ENCODE measurements at regions not wholly inside any gene's neighbourhood (a gene's known extent, or its start where the extent isn't known, plus 50 kb on each side); places are given as distances from the start of the nearest gene placed in this dataset.

GRCh38 chr6:156408655-156409054 lies 368.5 kb upstream of the ARID1B start:
- FAIRE-seq (no peak), DNase-seq (ENCODE audit: low read depth in 1 of 2, low spot score in 1 of 2) (no peak), ATAC-seq (no peak)
- Histone ChIP-seq H3K27ac (no peak overlapping the region), H3K4me1 (no peaks in the 10 kb centered on the region), H3K4me2 (no peak overlapping the region), H3K9me3 (no peaks in the 10 kb centered on the region), H3K4me3 (no peak overlapping the region)
- TF ChIP-seq MAZ (IDR thresholded peaks at IDR 0.05; ENCODE audit: borderline replicate concordance, low read depth, low read length) (no peak), POLR2AphosphoS2 (conservative IDR thresholded peaks at IDR 0.05; ENCODE audit: low read length) (no peak), RFX5 (IDR thresholded peaks at IDR 0.05) (no peak), HEYL (CRISPR knock-in tag; IDR thresholded peaks at IDR 0.05) (no peak), CBX2 (IDR thresholded peaks at IDR 0.05; ENCODE audit: borderline replicate concordance, low read depth) (no peak), ZC3H11A (IDR thresholded peaks at IDR 0.05) (no peak), RNF2 (IDR thresholded peaks at IDR 0.05; ENCODE audit: borderline replicate concordance, low read depth) (no peak), CBX8 (IDR thresholded peaks at IDR 0.05) (no peak)
- WGBS (ENCODE audit: missing lambda C conversion rate), result 65% methylated on average over 3 of the region's 3 CpGs
- ChIA-PET POLR2A (no interaction called here), CTCF (no interaction called here)

GRCh38 chr6:156407334-156407733 lies 369.8 kb upstream of the ARID1B start:
- Histone ChIP-seq H3K4me1 (no peaks in the 10 kb centered on the region), H3K27ac (no peak overlapping the region), H3K9me3 (no peaks in the 10 kb centered on the region), H3K4me3 (no peak overlapping the region), H3K4me2 (no peak overlapping the region)
- ATAC-seq (no peak), DNase-seq (ENCODE audit: low read depth in 1 of 2, low spot score in 1 of 2) (no peak), FAIRE-seq (no peak)
- POLR2A ChIA-PET, result no interaction called here
- CTCF ChIA-PET, result no interaction called here
- WGBS (ENCODE audit: missing lambda C conversion rate), result 27% methylated on average over 3 of the region's 3 CpGs
- no peak for TF ChIP-seq POLR2A (IDR thresholded peaks at IDR 0.05; ENCODE audit: low read length)
- no peak for TF ChIP-seq EP300 (IDR thresholded peaks at IDR 0.05)
- no peak for TF ChIP-seq HOXB13 (CRISPR knock-in tag; IDR thresholded peaks at IDR 0.05; ENCODE audit: low read depth)
- TF ChIP-seq ZFP36 (IDR thresholded peaks at IDR 0.05; ENCODE audit: borderline replicate concordance, partially characterized antibody), result no peak
- TF ChIP-seq FOXS1 (CRISPR knock-in tag; IDR thresholded peaks at IDR 0.05), result no peak

GRCh38 chr6:156406688-156407087 lies 370.5 kb upstream of the ARID1B start:
- Histone ChIP-seq H3K4me3 (no peak overlapping the region), H3K27ac (no peak overlapping the region), H3K9me3 (no peaks in the 10 kb centered on the region), H3K4me2 (no peak overlapping the region), H3K4me1 (no peaks in the 10 kb centered on the region)
- WGBS (ENCODE audit: missing lambda C conversion rate), result 59% methylated on average over 2 of the region's 2 CpGs
- TF ChIP-seq EHMT2 (IDR thresholded peaks at IDR 0.05; ENCODE audit: low read depth), result no peak
- TF ChIP-seq REST (IDR thresholded peaks at IDR 0.05), result no peak
- TF ChIP-seq CEBPB (IDR thresholded peaks at IDR 0.05), result no peak
- no peak for TF ChIP-seq ESRRA (IDR thresholded peaks at IDR 0.05; ENCODE audit: borderline replicate concordance, low read length)
- no peak for TF ChIP-seq CHD4 (IDR thresholded peaks at IDR 0.05; ENCODE audit: borderline replicate concordance)
- TF ChIP-seq HMGXB4 (CRISPR knock-in tag; IDR thresholded peaks at IDR 0.05; ENCODE audit: borderline replicate concordance), result no peak
- TF ChIP-seq MAZ (IDR thresholded peaks at IDR 0.05; ENCODE audit: borderline replicate concordance, low read depth, low read length), result no peak
- TF ChIP-seq BCL3 (IDR thresholded peaks at IDR 0.05), result no peak
- no peak for TF ChIP-seq BHLHE40 (IDR thresholded peaks at IDR 0.05; ENCODE audit: low read depth, low read length)
- no peak for TF ChIP-seq PHF8 (IDR thresholded peaks at IDR 0.05; ENCODE audit: borderline replicate concordance, low read depth)
- no peak for TF ChIP-seq TFCP2L1 (CRISPR knock-in tag; IDR thresholded peaks at IDR 0.05)
- TF ChIP-seq RFX5 (IDR thresholded peaks at IDR 0.05), result no peak
- TF ChIP-seq HOXA7 (CRISPR knock-in tag; IDR thresholded peaks at IDR 0.05), result no peak
- no peak for TF ChIP-seq USF2 (IDR thresholded peaks at IDR 0.05)
- TF ChIP-seq NPAS2 (CRISPR knock-in tag; IDR thresholded peaks at IDR 0.05; ENCODE audit: borderline replicate concordance), result no peak
- TF ChIP-seq HDAC2 (IDR thresholded peaks at IDR 0.05), result no peak
- no peak for TF ChIP-seq SREBF2 (IDR thresholded peaks at IDR 0.05)
- no peak for TF ChIP-seq ZSCAN20 (CRISPR knock-in tag; IDR thresholded peaks at IDR 0.05)
- TF ChIP-seq RCOR1 (IDR thresholded peaks at IDR 0.05; ENCODE audit: low read depth, low read length), result no peak
- FAIRE-seq (no peak), ATAC-seq (no peak), DNase-seq (ENCODE audit: low read depth in 1 of 2, low spot score in 1 of 2) (no peak)
- CTCF ChIA-PET, result no interaction called here
- POLR2A ChIA-PET, result no interaction called here

Measured in A549 (cell line).